Nephron (organoid): ENCODE measurements at regions not wholly inside any gene's neighbourhood (a gene's known extent, or its start where the extent isn't known, plus 50 kb on each side); places are given as distances from the start of the nearest gene placed in this dataset.

Experiments used
- H3K27ac Mint-ChIP-seq, 3 experiments: 2 replicates each; pipeline ENCODE4 v1.8.0; 2020; ENCODE audit warnings: mixed read lengths in 3 of 3, mild to moderate bottlenecking in 2 of 3, moderate library complexity in 1 of 3
- H3K27me3 Mint-ChIP-seq: 2 replicates; pipeline ENCODE4 v1.8.0; 2021; ENCODE audit warnings: low read depth, mild to moderate bottlenecking, moderate library complexity, mixed read lengths
- H3K36me3 Mint-ChIP-seq: 2 replicates; pipeline ENCODE4 v1.8.0; 2020; ENCODE audit warnings: low read depth, mixed read lengths
- H3K4me1 Mint-ChIP-seq: 2 replicates; pipeline ENCODE4 v1.8.0; 2020; ENCODE audit warnings: mixed read lengths
- H3K4me3 Mint-ChIP-seq, 3 experiments: 2 replicates each; pipeline ENCODE4 v1.8.0; 2020; ENCODE audit warnings: mild to moderate bottlenecking in 3 of 3, mixed read lengths in 3 of 3, moderate library complexity in 2 of 3
- H3K9me3 Mint-ChIP-seq: 2 replicates; pipeline ENCODE4 v1.8.0; 2020; ENCODE audit warnings: mixed read lengths
- CTCF ChIP-seq, 3 experiments: fragments of 200-600 bp; sonication (generic); IDR thresholded peaks; one replicate each; pipeline ENCODE4 v1.5.0; 2021; ENCODE audit warnings: antibody characterized with exemption in 3 of 3; ENCODE audit not compliant: unreplicated experiment in 3 of 3

- Mint-ChIP-seq H3K9me3 (no peaks in the 10 kb centered on the region), H3K36me3 (no peaks in the 10 kb centered on the region), H3K27ac (no peak overlapping the region), H3K27me3 (no peaks in the 10 kb centered on the region), H3K4me1 (peaks cover 18% of the 10 kb centered on the region), H3K4me3 (no peak overlapping the region)
- TF ChIP-seq CTCF (IDR thresholded peaks at IDR 0.05; ENCODE audit: unreplicated experiment in 3 of 3), result no peak
These were observed 388.2 kb downstream of the TMEM135 start for GRCh38 chr11:87425943-87426342.

DNA sequence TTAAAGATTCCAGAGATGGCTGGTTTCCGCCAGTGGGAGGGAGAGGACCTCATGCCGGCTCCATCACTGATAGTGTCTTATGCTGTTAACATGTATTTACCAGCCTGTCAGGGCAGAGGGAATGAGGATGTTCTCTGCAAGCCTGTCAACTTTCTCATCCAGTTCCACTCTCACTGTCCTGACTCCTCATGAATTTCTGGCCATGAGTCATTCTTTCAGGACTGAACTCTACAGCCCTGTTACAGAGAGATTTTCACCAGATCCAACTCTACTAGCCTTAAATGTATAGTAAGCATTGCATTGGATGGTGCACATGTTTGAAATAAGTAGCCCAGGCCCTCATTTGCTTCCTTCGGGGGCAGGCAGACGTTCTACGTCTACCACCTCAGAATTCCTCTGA lies 387.7 kb downstream of the TMEM135 start:
- Mint-ChIP-seq H3K9me3 (no peaks in the 10 kb centered on the region), H3K27me3 (no peaks in the 10 kb centered on the region), H3K4me3 (no peak overlapping the region), H3K4me1 (peaks cover 13% of the 10 kb centered on the region), H3K36me3 (no peaks in the 10 kb centered on the region), H3K27ac (no peak overlapping the region)
- TF ChIP-seq CTCF (IDR thresholded peaks at IDR 0.05; ENCODE audit: unreplicated experiment in 3 of 3), result no peak

DNA sequence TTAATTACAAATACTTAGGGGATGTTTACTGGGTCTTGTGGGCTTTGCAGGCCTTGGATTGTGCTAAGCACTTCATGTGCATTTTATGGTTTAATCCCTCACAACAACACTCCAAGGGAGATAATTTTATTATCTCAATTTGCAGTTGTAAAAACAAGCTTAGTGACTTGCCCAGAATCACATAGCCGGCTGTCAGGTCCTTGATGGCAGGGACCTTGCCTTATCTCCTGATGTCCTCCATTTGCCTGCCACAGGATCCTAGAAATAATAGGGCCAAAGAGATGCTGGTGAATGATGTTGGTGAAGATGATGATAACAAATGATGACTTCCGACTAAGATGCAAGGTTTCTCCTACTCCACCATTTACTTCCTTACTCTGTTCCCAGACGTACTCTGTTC lies 385.4 kb downstream of the TMEM135 start:
- Mint-ChIP-seq H3K9me3 (no peaks in the 10 kb centered on the region), H3K27me3 (no peaks in the 10 kb centered on the region), H3K4me3 (no peak overlapping the region), H3K4me1 (peaks cover 17% of the 10 kb centered on the region), H3K36me3 (no peaks in the 10 kb centered on the region), H3K27ac (peak overlapping the region in 1 of 3 experiments; percentile 11)
- no peak for TF ChIP-seq CTCF (IDR thresholded peaks at IDR 0.05; ENCODE audit: unreplicated experiment in 3 of 3)

DNA sequence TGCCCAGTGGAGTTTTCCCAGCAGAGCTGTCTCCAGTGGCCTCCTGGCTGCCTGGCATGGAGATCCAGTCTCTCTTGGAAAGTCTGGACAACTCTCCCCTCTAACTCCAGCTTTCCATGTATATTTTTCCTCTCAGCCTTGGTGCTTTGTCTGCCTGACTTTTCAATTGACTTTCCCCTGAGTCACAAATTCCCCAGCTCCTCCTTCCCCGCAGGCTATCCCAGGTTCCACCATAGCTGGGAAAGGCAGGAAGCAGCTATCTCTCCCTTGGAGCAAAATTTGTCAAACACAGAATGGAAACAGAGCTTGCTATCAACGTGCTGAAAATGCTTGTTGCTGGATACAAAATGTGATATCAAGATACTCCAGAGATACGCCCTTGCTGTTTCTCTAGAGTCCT lies 384.8 kb downstream of the TMEM135 start:
- Mint-ChIP-seq H3K36me3 (no peaks in the 10 kb centered on the region), H3K9me3 (no peaks in the 10 kb centered on the region), H3K27me3 (no peaks in the 10 kb centered on the region), H3K4me1 (peaks cover 17% of the 10 kb centered on the region), H3K4me3 (no peak overlapping the region), H3K27ac (peak overlapping the region in 1 of 3 experiments; percentile 87)
- no peak for TF ChIP-seq CTCF (IDR thresholded peaks at IDR 0.05; ENCODE audit: unreplicated experiment in 3 of 3)

DNA sequence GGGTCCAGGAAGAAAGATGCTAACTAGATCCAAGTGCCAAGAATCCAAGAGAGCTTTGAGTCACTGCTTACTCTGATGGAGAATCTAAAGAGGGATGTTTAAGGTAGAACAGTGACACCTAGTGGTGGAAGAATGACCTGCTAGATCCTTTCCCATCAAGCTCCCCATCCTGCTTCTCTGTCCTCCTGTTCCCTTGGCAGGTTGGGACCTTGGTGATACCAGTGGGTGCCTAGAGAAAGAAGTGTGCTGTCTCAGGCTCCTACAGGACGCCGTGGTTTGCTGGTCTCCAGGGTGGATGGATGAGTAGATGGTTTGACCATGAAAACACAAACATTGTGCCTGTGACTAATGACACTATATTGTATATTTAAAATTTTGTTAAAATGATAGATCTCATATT lies 383.7 kb downstream of the TMEM135 start:
- no peaks in the 10 kb centered on the region for H3K27me3 Mint-ChIP-seq
- no peaks in the 10 kb centered on the region for H3K9me3 Mint-ChIP-seq
- H3K4me1 Mint-ChIP-seq, result peaks cover 17% of the 10 kb centered on the region
- TF ChIP-seq CTCF (IDR thresholded peaks at IDR 0.05; ENCODE audit: unreplicated experiment in 3 of 3), result peak; percentile 66 to 77 (median 76)
- no peak overlapping the region for H3K4me3 Mint-ChIP-seq
- H3K27ac Mint-ChIP-seq, result peak overlapping the region in 2 of 3 experiments; percentile 65 to 87
- H3K36me3 Mint-ChIP-seq, result no peaks in the 10 kb centered on the region

GRCh38 chr11:87417951-87418350 lies 380.2 kb downstream of the TMEM135 start:
- H3K36me3 Mint-ChIP-seq, result no peaks in the 10 kb centered on the region
- H3K27ac Mint-ChIP-seq, result peak overlapping the region in 2 of 3 experiments; percentile 35 to 42
- no peak overlapping the region for H3K4me3 Mint-ChIP-seq
- no peak for TF ChIP-seq CTCF (IDR thresholded peaks at IDR 0.05; ENCODE audit: unreplicated experiment in 3 of 3)
- peaks cover 9% of the 10 kb centered on the region for H3K9me3 Mint-ChIP-seq
- peaks cover 17% of the 10 kb centered on the region for H3K4me1 Mint-ChIP-seq
- H3K27me3 Mint-ChIP-seq, result no peaks in the 10 kb centered on the region
